Smooth muscle cell (in vitro differentiated cells): ENCODE measurements at regions not wholly inside any gene's neighbourhood (a gene's known extent, or its start where the extent isn't known, plus 50 kb on each side); places are given as distances from the start of the nearest gene placed in this dataset.

Source experiments
- DNase-seq: peaks from one replicate; lab custom pipeline; 2025; ENCODE audit not compliant: unreplicated experiment; lab: John Stamatoyannopoulos, UW
- H2AFZ ChIP-seq: fragments of 200-600 bp; sonication (generic); 2 replicates; pipeline ENCODE4 v1.6.0; 2016; ENCODE audit warnings: antibody characterized with exemption, low read depth, mild to moderate bottlenecking
- H3F3A ChIP-seq: fragments of 200-600 bp; sonication (generic); 2 replicates; pipeline ENCODE4 v1.6.0; 2017; ENCODE audit warnings: antibody characterized with exemption, low read depth
- H3K27ac ChIP-seq: fragments of 200-600 bp; sonication (generic); 2 replicates; pipeline ENCODE4 v1.5.1; 2016; ENCODE audit warnings: low read depth, mild to moderate bottlenecking
- H3K27me3 ChIP-seq: fragments of 200-600 bp; sonication (generic); 2 replicates; pipeline ENCODE4 v1.6.1; 2016; ENCODE audit warnings: low read depth, mild to moderate bottlenecking
- H3K36me3 ChIP-seq: fragments of 200-600 bp; sonication (generic); 2 replicates; pipeline ENCODE4 v1.5.1; 2016; ENCODE audit warnings: low read depth
- H3K4me1 ChIP-seq: fragments of 200-600 bp; sonication (generic); 2 replicates; pipeline ENCODE4 v1.5.1; 2016; ENCODE audit warnings: low read depth
- H3K4me2 ChIP-seq: fragments of 200-600 bp; sonication (generic); 2 replicates; pipeline ENCODE4 v1.6.0; 2016; ENCODE audit warnings: mild to moderate bottlenecking
- H3K4me3 ChIP-seq: fragments of 200-600 bp; sonication (generic); 2 replicates; pipeline ENCODE4 v1.5.1; 2016; ENCODE audit warnings: mild to moderate bottlenecking
- H3K79me2 ChIP-seq: fragments of 200-600 bp; sonication (generic); 2 replicates; pipeline ENCODE4 v1.6.0; 2016; ENCODE audit warnings: low read depth, mild to moderate bottlenecking
- H3K9ac ChIP-seq: fragments of 200-600 bp; sonication (generic); 2 replicates; pipeline ENCODE4 v1.6.0; 2016; ENCODE audit warnings: low read depth
- H3K9me3 ChIP-seq: fragments of 200-600 bp; sonication (generic); replicated peaks from 2 replicates; pipeline ENCODE4 v1.5.1; 2016; ENCODE audit warnings: low read depth
- H4K20me1 ChIP-seq: fragments of 200-600 bp; sonication (generic); 2 replicates; pipeline ENCODE4 v1.6.0; 2016; ENCODE audit warnings: low read depth
- CTCF ChIP-seq: fragments of 200-600 bp; sonication (generic); IDR thresholded peaks from 2 replicates; pipeline ENCODE4 v1.5.1; 2017; ENCODE audit warnings: borderline replicate concordance, mild to moderate bottlenecking, antibody characterized with exemption; ENCODE audit not compliant: insufficient read depth, poor library complexity, severe bottlenecking
- whole genome bisulfite sequencing: methylation state at CpG from one replicate; pipeline ENCODE4 v1.1.7; 2016; ENCODE audit warnings: low lambda C conversion rate; 5-methylcytosine and 5-hydroxymethylcytosine counted together

- H3K79me2 ChIP-seq: no peaks in the 10 kb centered on the region
- WGBS: 39% methylated on average over 2 of the region's 2 CpGs
- H3K36me3 ChIP-seq: no peaks in the 10 kb centered on the region
- H3K4me3 ChIP-seq: no peak overlapping the region
- H3K4me2 ChIP-seq: no peak overlapping the region
- DNase-seq: no peak
- H3K9ac ChIP-seq: no peak overlapping the region
- H3K27me3 ChIP-seq: no peaks in the 10 kb centered on the region
- no peaks in the 10 kb centered on the region for H3K4me1 ChIP-seq
- no peaks in the 10 kb centered on the region for H3F3A ChIP-seq
- H3K27ac ChIP-seq: no peak overlapping the region
- H3K9me3 ChIP-seq: no peaks in the 10 kb centered on the region
- no peaks in the 10 kb centered on the region for H4K20me1 ChIP-seq
- no peak for TF ChIP-seq CTCF
- H2AFZ ChIP-seq: no peak overlapping the region
These were observed 557.3 kb downstream of the CD109 start for GRCh38 chr6:74253261-74253660.

GRCh38 chr6:74250161-74250818 is 554.3 kb downstream of the CD109 start:
- H3K36me3 ChIP-seq: no peaks in the 10 kb centered on the region
- DNase-seq: no peak
- no peaks in the 10 kb centered on the region for H3K9me3 ChIP-seq
- H4K20me1 ChIP-seq: no peaks in the 10 kb centered on the region
- H3F3A ChIP-seq: no peaks in the 10 kb centered on the region
- peak overlapping the region; percentile 21 for H3K27ac ChIP-seq
- no peaks in the 10 kb centered on the region for H3K27me3 ChIP-seq
- H3K9ac ChIP-seq: no peak overlapping the region
- peak overlapping the region; percentile 2 for H2AFZ ChIP-seq
- no peak for TF ChIP-seq CTCF
- no peaks in the 10 kb centered on the region for H3K4me1 ChIP-seq
- 83% methylated on average over 2 of the region's 2 CpGs for WGBS
- no peak overlapping the region for H3K4me2 ChIP-seq
- no peaks in the 10 kb centered on the region for H3K79me2 ChIP-seq
- H3K4me3 ChIP-seq: no peak overlapping the region

- Histone ChIP-seq H3K4me3 (no peak overlapping the region), H3K27ac (peak overlapping the region; percentile 51), H4K20me1 (no peaks in the 10 kb centered on the region), H3F3A (no peaks in the 10 kb centered on the region), H3K4me1 (no peaks in the 10 kb centered on the region), H3K79me2 (no peaks in the 10 kb centered on the region), H3K4me2 (no peak overlapping the region), H3K9me3 (no peaks in the 10 kb centered on the region), H3K9ac (no peak overlapping the region), H3K27me3 (no peaks in the 10 kb centered on the region), H3K36me3 (no peaks in the 10 kb centered on the region), H2AFZ (peak overlapping the region; percentile 13)
- DNase-seq: no peak
- TF ChIP-seq CTCF: no peak
- WGBS: 40% methylated on average over 2 of the region's 2 CpGs
These were observed 553.7 kb downstream of the CD109 start for GRCh38 chr6:74249658-74250057.

GRCh38 chr6:74248966-74249365 is 553.0 kb downstream of the CD109 start:
- Histone ChIP-seq H2AFZ (peak overlapping the region; percentile 13), H4K20me1 (no peaks in the 10 kb centered on the region), H3K4me2 (no peak overlapping the region), H3K9ac (no peak overlapping the region), H3K4me1 (no peaks in the 10 kb centered on the region), H3F3A (no peaks in the 10 kb centered on the region), H3K4me3 (no peak overlapping the region), H3K9me3 (no peaks in the 10 kb centered on the region), H3K36me3 (no peaks in the 10 kb centered on the region), H3K79me2 (no peaks in the 10 kb centered on the region), H3K27me3 (no peaks in the 10 kb centered on the region), H3K27ac (peak overlapping the region; percentile 51)
- 69% methylated on average over 2 of the region's 2 CpGs for WGBS
- DNase-seq: no peak
- no peak for TF ChIP-seq CTCF
